ENCODE measurements at regions not wholly inside any gene's neighbourhood (a gene's known extent, or its start where the extent isn't known, plus 50 kb on each side); places are given as distances from the start of the nearest gene placed in this dataset.

- BruUV-seq (replicated peaks): no TSS peak
- Histone ChIP-seq H3K9me1 (replicated peaks; ENCODE audit: control insufficient read depth, extremely low read depth, insufficient read depth, low read length) (no peaks in the 10 kb centered on the region), H2AFZ (ENCODE audit: low read depth, low read length) (no peak overlapping the region), H3K4me2 (ENCODE audit: insufficient read depth, low read length) (no peak overlapping the region), H3K27ac (ENCODE audit: insufficient read depth, low read depth, low read length) (no peak overlapping the region), H3K27me3 (ENCODE audit: control insufficient read depth in 2 of 2, insufficient read depth in 2 of 2, low read length in 2 of 2) (peaks cover 0 to 1% of the 10 kb centered on the region in 2 experiments), H4K20me1 (replicated peaks; ENCODE audit: control insufficient read depth, extremely low read depth, insufficient read depth, low read length) (no peaks in the 10 kb centered on the region), H3K4me1 (ENCODE audit: control insufficient read depth, extremely low read depth, insufficient read depth, low read length) (no peaks in the 10 kb centered on the region), H3K4me3 (replicated peaks in 1 of 3; ENCODE audit: insufficient read depth in 1 of 3, low read depth in 1 of 3, low read length in 3 of 3) (no peak overlapping the region), H3K36me3 (ENCODE audit: control insufficient read depth in 2 of 2, extremely low read depth in 1 of 2, insufficient read depth in 2 of 2, low read length in 2 of 2) (no peaks in the 10 kb centered on the region), H3K9ac (replicated peaks; ENCODE audit: extremely low read depth, insufficient read depth, low read length) (no peak overlapping the region), H3K9me3 (replicated peaks; ENCODE audit: control insufficient read depth, insufficient read depth, low read length) (no peaks in the 10 kb centered on the region), H3K79me2 (ENCODE audit: control insufficient read depth, insufficient read depth, low read length) (no peaks in the 10 kb centered on the region)
- dilution Hi-C loops (cut with MboI; ENCODE audit: extremely low pct_ligation_motif_present, low sequenced_read_pairs) (no loop called here), intact Hi-C loops (cut with micrococcal nuclease) (no loop called here)
- no peak for DNase-seq (ENCODE audit: low read depth, low spot score)
- POLR2A ChIA-PET: interaction anchor here (1.1 kb wide), 1 partner anchor 9 kb away, joined by 3 read pairs; no protein-coding TSS in a partner anchor
- FAIRE-seq: no peak
- CTCF ChIA-PET: interaction anchor here (1.3 kb wide), 1 partner anchor 16 kb away, joined by 4 read pairs; no protein-coding TSS in a partner anchor
- TF ChIP-seq POLR2A (IDR thresholded peaks at IDR 0.05; ENCODE audit: low read depth, low read length): no peak
- TF ChIP-seq MAX (IDR thresholded peaks at IDR 0.05; ENCODE audit: insufficient read depth, insufficient read length): no peak
- TF ChIP-seq EZH2 (IDR thresholded peaks at IDR 0.05; ENCODE audit: borderline replicate concordance, low read depth, low read length, severe bottlenecking): no peak
- no peak for TF ChIP-seq CTCF (IDR thresholded peaks at IDR 0.05; ENCODE audit: extremely low read depth in 1 of 2, insufficient read depth in 1 of 2, low read depth in 1 of 2, low read length in 2 of 2)
- TF ChIP-seq GATA2 (IDR thresholded peaks at IDR 0.05; ENCODE audit: insufficient read depth, insufficient read length, low read depth, low read length): no peak
- TF ChIP-seq MYC (IDR thresholded peaks at IDR 0.05; ENCODE audit: low read depth, low read length): no peak
- no peak for TF ChIP-seq FOS (IDR thresholded peaks at IDR 0.05; ENCODE audit: borderline replicate concordance, insufficient read depth, low read length)
- TF ChIP-seq JUN (IDR thresholded peaks at IDR 0.05; ENCODE audit: borderline replicate concordance, insufficient read depth, insufficient read length, low read depth): no peak
- no peak for TF ChIP-seq POLR2AphosphoS5 (IDR thresholded peaks at IDR 0.05; ENCODE audit: insufficient read depth, low read depth, low read length)
Observed at GRCh38 chr12:24359418-24359817, 409.9 kb upstream of the SOX5 start.
